ENCODE measurements at regions not wholly inside any gene's neighbourhood (a gene's known extent, or its start where the extent isn't known, plus 50 kb on each side); places are given as distances from the start of the nearest gene placed in this dataset.

DNA sequence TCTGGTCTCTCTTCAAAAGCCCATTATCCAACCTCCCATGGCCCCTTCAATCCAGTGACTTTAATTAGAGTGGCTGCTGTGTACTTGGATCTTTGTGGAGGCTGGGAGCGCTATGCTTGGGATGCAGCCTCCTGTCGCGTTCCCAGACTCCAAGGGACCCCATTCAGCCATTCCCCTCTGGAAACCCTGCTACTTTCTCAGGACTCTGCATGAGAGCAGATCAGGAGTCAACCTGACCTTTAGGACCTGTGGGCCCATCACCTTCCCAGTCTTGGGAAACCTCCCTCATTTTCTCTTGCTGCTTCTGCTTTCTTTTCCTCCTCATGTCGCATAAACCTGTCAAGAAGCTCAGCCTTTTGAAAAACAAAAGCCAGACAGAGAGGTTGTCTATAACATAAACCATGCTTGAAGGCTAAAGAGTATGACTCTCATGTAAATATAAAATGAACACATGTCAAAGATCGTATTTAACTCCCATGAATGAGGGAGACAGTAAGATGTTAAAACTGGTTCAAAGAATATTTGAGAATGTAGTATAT, 143.1 kb upstream of the PELI1 start:
- DNase-seq = no peak

DNA sequence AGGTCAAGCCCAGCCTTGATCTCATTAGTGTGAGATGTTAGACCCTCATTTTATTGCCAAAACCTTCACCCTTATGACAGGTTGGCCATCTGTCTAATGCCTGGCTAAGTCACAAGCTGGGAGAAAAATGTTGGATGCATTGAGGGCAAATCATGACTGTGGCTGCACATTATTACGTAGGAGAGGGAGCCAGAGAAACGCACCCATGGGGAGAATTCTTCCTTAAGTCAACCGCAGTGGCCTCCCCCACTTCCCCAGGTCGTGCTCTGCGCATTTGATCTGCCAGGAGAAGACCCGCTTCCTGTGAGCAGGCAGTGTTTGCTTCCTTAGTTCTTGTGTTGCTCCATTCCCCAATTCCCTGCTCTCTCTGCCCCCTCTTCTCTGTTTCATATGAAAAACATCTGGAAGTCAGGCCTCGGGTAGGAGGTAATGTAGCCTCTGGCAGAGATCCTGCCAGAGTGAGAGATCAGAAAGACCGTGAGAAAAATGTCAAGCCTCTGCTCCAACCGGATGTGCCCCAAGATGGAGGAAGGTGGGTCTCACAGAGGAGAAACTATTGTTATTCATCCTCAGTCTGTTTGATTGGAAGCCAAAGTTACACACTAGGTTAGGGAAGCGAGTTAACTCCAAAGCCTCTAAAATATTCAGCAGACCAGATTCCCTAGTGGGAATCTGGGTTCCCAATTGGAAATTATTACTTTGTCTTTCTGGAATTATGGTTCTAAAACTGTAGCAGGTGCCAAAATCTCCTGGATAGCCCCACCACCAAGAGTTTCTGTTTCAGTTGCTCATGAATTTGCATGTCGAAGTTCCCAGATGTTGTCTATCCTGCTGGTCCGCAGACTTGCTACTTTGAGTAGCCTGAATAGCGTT, 144.3 kb upstream of the PELI1 start:
- no peak for DNase-seq

DNA sequence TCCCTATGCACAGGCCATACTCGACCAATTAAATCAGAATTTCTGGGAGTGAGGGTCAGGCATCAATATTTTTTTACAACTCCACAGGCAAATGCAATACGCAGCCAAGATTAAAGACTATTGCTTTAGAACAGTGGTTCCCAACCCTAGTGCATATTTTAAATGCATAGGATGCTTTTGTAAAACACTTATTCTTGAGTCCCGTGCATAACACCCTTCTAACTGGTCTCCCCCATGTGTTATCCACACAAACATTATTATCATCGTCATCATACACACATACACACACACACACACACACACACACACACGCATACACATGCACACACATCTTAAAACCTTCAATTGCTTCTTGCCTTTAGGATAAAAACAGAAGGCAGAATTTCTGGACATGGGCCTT, 145.0 kb upstream of the PELI1 start:
- no peak for DNase-seq

DNA sequence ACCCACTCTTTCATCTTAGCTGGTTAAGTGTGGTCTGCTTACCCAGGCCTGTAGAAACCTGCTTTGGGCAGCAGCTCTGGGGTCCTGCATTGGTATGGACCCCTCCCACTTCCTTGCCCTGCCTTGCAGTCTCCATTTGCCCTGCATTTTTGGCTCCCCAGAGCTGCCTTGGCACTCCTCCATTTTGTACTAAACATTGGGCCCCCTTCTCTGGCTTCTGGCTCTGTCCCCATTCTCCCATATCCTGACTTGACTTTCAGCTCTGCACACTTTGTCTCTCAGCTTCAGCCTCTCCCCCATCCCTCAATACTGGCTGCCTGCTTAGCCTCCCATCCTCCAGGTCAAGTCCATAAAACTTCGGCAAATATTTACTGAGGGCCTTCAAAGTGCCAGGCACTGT, 145.5 kb upstream of the PELI1 start:
- DNase-seq = no peak

DNA sequence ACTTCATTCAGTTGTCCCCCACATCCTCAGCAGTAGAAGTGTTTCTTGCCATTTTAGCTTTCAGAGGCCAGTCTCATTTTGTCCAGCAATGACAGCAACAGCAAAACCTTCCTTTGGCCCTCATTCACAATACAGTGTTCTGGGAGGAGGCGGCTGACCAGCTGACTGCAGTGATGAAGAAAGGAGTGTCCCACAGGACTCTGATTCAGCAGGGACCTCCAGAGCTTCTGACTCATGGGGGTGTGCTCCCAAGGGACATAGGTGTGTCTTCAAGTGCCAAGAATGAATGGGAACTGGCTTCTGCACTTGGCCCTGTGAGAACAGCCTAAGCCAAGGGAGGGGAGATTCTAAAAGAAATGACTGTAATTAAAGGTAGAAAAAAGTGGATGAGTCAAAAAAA, 147.0 kb upstream of the PELI1 start:
- no peak for DNase-seq

DNA sequence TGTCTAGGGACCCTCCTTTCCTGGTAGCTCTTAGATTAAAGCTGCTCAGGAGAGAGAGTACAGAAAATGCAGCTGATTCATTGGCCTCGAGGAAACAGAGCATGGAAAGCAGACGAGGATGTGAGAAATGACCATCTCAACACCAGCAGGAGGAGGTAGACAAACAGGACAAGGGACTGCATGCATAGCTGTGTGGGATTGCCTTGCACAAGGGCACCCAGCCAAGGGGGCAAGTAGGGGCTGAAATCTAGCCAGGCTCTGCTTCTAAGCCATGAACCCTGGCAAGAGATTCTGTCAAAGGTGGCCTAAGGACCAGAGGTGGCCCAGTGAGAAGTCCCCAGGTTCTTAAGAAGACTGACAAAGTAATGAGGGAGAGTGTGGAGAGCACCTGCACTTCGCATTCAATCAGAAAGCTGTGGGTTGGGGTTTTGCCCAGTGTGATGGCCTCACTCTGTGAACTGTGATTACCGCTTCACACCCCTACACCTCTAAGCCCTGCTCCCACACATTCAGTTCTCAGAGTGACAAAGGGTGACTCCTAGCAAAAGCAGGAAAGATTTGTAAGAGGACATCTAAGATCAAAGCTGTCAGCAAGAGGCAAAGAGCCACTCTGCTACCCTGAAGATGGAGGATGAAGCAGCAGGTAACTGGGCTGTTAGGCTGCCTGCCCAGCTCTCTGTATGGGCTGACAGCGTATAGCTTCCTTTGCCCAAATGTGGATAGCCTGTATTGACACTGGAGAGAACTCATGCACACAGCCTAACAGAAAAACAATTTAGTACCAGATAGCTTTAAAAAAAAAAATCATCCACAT, 151.3 kb upstream of the PELI1 start:
- DNase-seq = peak; percentile 49

DNA sequence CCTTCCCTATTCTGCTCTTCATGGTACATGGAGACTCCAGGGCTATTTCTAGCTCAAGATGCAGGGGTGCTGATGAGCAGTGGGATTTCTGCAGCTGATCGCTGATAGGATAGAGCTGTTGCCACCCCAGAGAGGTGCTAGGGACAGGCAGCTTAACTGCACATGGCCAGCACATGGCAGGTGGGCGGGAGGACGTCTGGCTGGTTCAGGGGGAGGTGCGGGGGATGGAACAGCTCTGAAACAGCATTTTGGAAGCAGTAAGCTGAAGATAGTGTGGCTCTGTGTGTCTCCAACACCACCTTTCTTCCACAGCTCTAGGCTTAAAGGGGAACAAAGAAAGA, 151.9 kb upstream of the PELI1 start:
- DNase-seq = peak; percentile 21

DNA sequence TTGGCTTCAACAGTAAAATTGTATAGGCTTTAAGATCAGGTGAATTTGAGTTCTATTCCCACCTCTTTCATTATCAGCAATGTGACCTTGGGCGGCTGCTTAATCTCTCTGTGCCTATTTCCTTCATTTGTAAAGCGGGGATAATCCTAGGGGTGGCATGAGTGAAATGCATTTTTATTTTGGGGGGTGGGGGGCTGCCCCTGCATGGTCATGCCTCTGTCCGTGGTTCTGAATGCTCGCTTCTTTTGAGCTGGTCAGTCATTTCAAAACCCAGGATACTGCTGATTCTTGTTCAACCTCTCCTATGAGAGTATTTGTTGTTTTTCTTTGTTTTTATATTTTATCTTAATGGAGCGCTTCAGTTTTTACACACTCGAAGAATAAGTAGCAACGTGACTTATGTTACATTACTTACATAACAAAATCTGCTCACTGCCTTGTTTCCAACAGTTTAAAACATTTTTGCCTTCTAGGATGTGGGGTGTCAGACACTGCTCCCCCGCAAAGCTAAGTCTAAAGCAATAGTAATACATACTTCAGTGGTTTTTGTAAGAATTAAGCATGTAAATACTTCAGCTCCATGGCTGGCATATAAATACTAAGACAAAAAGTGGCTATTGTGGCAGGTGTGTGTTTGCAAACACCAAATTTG, 152.6 kb upstream of the PELI1 start:
- no peak for DNase-seq

DNA sequence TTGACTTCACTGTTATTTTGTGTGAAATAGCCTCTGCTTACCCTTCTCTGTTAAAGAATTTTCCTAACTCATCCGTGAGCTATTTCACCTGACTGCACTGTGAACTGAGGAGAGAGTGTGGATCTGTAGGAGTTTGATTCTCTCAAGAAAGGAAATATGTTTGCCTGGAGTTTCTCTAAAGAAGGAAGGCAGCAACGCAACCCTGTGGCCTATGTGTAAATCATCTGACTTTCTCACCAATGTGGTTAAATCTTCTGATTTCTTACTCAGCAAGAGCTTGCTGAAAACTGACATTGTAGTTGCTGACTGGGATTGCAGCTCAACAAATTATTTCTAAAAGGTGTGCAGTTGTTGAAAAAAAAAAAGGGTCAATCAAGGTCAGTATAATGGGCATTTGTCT, 153.9 kb upstream of the PELI1 start:
- DNase-seq = no peak

DNA sequence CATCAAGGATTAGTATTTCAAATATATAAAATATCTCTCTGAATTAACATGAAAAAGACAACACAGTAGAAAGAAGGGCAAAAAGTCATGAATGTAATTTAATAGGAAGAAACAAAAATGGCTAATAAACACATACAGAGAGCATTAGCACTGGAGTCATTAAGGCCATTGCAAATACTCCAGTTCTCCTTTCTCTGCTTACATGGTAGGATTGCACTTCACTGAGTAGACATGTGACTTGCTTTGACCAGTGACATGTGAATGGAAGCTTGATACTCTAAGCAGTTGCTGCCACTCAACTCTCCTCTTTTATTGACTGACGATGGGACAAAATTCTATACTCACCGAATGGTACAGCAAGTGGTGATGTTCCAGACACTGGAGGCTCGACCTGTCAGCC, 153.9 kb upstream of the LGALSL start:
- DNase-seq = no peak

DNA sequence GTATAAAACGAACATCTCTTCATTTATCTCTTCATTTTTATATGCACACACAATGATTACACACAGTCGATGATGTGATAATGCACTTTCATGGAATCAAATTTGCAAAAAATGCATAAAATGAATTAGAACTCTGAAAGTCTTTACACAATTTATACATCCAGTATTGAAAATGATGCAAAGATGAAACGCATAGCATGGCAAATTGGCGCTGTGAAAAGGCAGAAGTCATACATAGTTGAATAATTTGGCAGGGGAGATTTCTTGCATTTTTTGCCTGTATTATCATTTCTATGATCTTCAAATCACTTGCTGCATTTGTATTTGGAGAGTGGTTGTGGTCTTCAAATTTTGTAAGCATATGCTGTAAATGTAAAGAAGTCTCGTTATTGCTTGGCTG, 150.7 kb upstream of the LGALSL start:
- DNase-seq = no peak

DNA sequence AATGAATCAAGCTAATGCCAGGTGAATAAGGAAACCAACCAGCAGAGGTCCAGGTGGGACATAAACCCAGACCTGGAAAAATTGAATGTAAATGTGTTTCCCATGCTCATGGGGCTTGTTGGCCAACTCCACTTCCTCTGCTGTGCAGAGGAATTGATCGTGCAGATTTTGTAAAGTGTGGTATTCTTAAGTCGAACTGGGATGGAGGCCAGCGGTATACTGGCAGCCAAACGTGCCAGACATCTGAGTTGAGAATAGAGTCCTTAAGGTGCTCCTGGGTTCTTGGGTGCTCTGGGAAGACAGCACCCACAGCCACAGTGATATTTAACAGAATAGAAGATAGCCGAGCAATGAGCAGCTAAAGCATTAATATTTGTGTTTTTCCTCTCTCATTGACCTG, 146.5 kb upstream of the LGALSL start:
- DNase-seq = no peak

DNA sequence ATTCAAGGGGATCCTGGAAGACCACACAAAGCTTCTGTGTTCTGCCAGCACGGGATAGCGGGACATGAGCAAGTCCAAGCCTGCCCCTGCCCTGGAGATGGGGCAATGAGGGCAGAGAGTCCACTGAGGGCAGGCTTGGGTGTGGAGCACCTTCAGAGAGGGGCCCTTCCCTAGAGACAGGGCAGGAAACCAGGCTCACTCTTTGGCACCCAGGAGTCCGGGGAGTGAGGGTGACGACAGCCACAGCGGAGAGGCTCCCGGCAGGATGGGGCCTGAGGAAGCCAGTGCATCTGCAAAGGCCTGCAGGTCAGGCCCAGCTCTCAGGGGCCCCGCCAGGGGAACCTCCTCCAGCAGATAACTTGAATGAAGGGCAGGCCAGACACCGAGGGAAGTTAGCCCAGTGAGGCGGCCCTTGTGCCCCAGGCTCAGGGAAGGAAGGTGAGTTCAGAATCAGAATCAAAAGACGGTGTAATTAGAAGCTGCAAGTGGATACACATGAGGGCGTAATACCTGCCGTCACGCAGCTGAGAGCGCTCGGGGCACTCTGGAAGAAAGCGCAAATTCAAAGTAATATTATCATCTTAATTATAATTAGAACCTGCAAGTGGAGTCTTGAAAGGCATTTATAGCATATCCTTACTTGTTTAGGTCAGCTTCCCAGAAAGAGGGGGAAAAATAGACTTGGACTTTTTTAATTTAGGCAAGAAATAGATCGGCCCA, 142.6 kb upstream of the LGALSL start:
- no peak for DNase-seq

DNA sequence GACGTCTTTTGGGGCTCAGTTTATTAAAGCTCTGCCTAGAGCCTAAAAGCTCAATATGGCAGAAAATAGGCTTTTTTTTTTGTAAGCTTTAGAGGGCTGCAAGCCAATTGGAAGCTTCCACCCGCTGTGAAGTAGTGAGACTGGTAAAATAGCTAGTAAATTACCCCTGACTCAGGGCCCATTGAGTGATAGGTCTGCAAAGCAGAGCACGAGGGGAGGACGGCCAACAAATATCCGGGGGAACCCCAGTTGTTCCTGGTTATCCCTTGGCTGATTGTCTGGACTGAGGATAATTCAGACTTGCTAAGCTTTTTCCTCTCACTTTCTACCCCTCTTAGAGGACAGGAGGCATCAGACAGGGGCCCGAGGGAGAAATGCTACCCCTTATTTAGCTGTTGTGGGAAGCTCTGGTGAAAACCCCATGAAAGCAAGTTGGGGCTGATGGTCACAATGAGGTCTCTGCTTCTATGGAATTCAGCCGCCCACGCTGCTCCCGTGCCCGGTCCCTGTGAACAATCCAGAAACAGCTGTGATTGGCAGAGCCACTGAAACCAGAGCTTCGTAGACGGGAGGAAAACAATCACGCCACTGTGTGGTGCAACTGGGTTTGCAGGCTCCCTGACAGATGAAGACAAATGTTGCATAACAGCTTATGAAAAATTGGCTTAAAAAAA, 141.9 kb upstream of the LGALSL start:
- DNase-seq = no peak

DNA sequence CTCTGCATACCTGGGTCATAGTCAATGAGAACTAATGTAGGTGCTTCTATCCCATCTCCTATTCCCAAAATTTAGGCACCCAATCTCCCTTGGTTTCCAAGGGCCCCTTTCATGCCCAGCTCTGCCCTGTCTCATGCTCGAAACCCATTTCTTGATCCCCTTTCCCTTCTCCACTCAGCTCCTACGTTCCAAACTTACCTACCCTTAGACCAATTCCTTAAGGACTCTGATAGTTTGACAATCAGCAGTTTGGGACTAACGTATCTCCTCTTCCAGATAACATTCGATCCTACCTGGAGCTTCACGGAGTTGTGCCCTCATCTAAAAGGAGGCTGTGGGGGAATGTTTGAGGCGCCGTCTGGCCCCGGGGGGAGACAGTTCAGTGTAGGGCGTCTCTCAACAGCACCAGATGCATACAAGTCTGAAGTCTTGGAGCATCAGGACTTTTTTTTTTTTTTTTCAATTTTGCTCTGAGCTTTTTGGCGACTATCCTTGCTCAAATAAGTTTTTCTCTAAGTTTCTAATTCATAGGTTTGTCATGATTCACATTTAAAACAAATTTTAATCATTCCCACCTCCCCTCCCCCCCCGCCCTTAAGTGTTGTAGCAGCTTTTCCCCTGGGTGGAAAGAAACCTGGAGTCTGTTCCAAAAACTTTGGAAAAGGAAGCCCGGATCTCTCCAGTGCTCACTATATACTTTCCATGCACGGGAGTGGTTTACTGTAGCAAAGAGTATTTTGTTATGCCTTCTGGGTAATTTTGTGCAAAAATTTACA, 141.2 kb upstream of the LGALSL start:
- DNase-seq = no peak

DNA sequence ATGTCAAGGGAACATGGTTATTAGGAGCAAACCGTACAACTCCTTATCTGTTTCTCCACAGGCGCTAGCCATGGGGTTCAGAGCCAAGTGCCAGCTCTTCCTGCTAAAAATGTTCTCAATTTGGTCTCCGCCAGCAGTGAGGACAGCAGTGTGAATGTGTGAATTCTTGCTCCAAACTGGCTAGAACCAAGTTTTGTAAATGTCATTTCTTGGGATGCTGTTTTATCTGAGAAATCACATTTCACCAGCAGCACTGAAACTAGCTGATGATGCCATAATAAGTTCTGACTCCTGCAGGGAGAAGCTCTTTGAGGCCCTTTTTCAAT, 140.6 kb upstream of the LGALSL start:
- no peak for DNase-seq

DNA sequence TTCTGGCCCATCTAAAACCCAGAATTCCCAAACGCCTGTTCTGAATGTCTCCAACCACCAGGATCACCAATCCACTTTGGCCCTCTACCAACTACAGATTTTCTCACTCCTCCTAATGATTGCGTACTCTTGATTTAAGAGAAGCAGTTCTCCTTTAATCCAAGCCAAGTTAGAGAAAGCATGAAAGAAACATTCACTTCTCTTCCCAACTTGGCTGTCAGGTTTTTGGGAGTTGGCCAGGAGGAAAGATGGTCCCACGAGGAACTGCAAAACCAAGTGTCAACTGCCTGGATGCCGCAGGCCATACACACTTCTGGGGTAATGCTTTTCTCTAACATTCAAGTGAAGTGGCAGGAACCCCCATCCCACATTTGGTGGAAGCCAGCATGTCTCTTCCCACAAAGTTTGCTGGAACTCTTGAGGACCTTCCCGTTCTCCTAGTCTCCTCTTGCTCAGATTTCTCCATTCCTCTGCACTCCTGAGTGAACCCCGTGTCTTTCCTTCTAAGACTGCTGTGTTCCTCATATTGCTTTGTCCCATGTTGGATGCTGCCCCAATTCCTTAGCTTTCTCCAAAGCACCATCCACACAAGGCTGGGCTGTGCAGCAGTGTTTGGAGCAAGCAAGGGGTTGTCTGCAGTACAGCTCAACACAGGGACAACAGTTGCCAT, 138.5 kb upstream of the LGALSL start:
- no peak for DNase-seq

DNA sequence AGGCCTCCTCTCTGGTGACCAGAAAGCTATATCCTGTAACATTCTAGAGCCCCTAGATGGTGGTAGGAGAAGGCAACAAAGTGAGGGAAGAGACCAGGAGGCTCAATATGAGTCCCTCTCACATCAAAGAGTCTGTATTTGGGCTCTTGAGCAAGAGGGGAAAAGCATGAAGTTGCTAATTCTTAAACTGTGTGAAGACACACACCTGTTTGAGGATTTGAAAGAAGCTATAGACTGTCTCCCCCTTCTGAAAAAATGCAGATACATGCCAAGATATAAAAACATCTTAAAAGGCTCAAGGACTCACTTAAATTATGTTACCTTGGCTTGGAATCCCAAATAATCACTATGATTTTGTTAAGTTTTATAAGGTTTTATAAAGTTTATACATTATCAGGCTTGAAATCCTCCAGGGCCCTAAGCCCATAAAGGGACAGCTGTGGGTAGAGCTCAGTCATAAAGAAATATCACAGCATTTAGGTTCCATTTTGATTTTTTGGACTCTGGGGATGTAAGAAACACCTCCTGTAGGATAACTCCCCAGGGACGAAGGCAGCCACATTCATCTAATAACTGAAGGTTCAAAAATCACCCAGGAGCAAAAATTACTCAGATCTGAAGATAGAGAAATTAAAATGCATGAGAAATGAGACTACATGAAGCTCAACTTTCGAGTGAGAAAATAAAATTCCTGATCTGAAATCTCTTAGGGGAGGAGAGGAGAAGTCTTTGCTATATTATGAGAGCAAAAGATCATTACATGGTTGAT, 136.1 kb upstream of the LGALSL start:
- no peak for DNase-seq

DNA sequence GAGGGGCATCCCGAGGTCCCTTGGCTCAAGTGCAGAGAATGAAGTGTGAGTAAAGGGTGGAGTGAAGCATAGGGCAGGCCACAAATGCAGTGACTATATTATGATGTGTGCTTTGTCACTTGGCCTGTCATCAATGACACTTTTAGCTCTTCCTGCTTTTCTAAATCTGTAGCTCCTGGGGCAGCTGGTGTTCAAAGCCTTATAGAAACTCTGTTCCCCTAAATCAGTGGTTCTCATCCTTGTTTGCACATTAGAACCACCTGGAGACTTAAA, 135.6 kb upstream of the LGALSL start:
- no peak for DNase-seq

DNA sequence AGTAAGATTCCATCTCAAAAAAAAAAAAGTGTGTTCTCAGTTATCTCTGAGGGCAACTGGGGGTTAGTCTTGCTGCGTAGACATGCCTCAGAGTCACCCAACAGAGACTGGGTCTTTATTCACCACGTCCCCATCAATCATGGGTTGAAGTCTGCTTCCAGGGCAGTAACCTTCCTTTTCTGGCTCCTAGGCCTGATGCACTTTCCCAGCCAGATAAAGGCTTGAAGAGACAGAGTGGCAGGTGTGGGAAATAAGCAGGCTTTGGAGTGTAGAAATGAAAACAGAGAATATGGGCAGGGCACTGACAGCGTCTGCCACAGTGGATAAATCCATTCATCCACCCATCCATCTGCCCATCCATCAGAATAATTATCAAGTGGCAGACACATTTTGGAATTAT, 134.1 kb upstream of the LGALSL start:
- DNase-seq = no peak

DNA sequence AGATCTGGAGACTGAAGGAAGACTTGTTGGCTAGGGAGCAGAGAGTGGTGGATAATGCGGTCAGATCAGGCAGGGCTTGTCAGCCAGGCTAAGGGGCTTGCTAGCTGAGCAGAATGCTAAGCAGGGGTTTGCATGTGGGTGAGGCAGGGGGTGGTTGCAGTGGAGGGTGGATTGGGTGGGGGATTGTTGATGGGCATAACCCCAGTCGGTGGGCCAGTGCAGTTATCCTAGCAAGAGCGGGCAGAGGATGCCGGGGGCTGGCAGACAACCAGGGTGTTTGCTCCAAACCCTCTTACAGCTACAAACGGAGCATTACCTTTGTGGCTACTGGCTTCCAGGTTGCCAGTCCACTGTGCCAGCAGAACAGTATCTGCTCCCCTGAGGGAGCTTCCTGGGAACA, 131.5 kb upstream of the LGALSL start:
- DNase-seq = no peak

Data from activated naive CD4-positive, alpha-beta T cell treated with Interleukin-2 at 50 U/mL for 16 hours (primary cell).